Skeletal muscle cell (primary cell): ENCODE measurements at regions not wholly inside any gene's neighbourhood (a gene's known extent, or its start where the extent isn't known, plus 50 kb on each side); places are given as distances from the start of the nearest gene placed in this dataset.

Experiments used
- DNase-seq: peaks from one replicate; pipeline ENCODE4 v3.0.0-alpha.2; 2010; ENCODE audit warnings: low read depth
- H3K4me3 ChIP-seq: 2 replicates; pipeline ENCODE4 v1.5.1; 2011; ENCODE audit warnings: low read depth, mild to moderate bottlenecking, control low read depth, low read length, moderate library complexity

GRCh38 chr19:46944123-46944748 lies 75.4 kb upstream of the NPAS1 start:
- peak overlapping the region; percentile 25 for H3K4me3 ChIP-seq
- no peak for DNase-seq

- H3K4me3 ChIP-seq: peak overlapping the region; percentile 25
- DNase-seq: no peak
Measured at GRCh38 chr19:46944918-46945628, 74.6 kb upstream of the NPAS1 start.

GRCh38 chr19:46945694-46946489 lies 73.7 kb upstream of the NPAS1 start:
- no peak for DNase-seq
- no peak overlapping the region for H3K4me3 ChIP-seq

GRCh38 chr19:46946611-46947238 lies 72.9 kb upstream of the NPAS1 start:
- DNase-seq: no peak
- no peak overlapping the region for H3K4me3 ChIP-seq

- DNase-seq: no peak
- H3K4me3 ChIP-seq: no peak overlapping the region
Measured at GRCh38 chr19:46947866-46948265, 71.8 kb upstream of the NPAS1 start.

GRCh38 chr19:46950526-46951170 lies 69.0 kb upstream of the NPAS1 start:
- no peak for DNase-seq
- H3K4me3 ChIP-seq: no peak overlapping the region

- peak; percentile 60 for DNase-seq
- H3K4me3 ChIP-seq: no peak overlapping the region
Measured at GRCh38 chr19:46951171-46951986, 68.3 kb upstream of the NPAS1 start.

GRCh38 chr19:46952874-46953273 lies 66.8 kb upstream of the NPAS1 start:
- H3K4me3 ChIP-seq: no peak overlapping the region

GRCh38 chr19:46953955-46954501 lies 65.6 kb upstream of the NPAS1 start:
- no peak overlapping the region for H3K4me3 ChIP-seq
- no peak for DNase-seq

More at GRCh38 chr19:46952874-46953273, 66.8 kb upstream of the NPAS1 start:
- no peak for DNase-seq

- DNase-seq: no peak
- no peak overlapping the region for H3K4me3 ChIP-seq
Measured at GRCh38 chr19:46954502-46954992, 65.1 kb upstream of the NPAS1 start.

GRCh38 chr19:46954993-46955812 lies 64.4 kb upstream of the NPAS1 start:
- H3K4me3 ChIP-seq: no peak overlapping the region

GRCh38 chr19:46955813-46956371 lies 63.7 kb upstream of the NPAS1 start:
- no peak overlapping the region for H3K4me3 ChIP-seq
- DNase-seq: no peak

More at GRCh38 chr19:46954993-46955812, 64.4 kb upstream of the NPAS1 start:
- DNase-seq: no peak

- no peak overlapping the region for H3K4me3 ChIP-seq
- peak; percentile 65 for DNase-seq
Measured at GRCh38 chr19:46958532-46958931, 61.1 kb upstream of the NPAS1 start.

GRCh38 chr19:46959894-46960556 lies 59.6 kb upstream of the NPAS1 start:
- DNase-seq: no peak
- H3K4me3 ChIP-seq: no peak overlapping the region

- no peak overlapping the region for H3K4me3 ChIP-seq
Measured at GRCh38 chr19:46962030-46962570, 57.5 kb upstream of the NPAS1 start.

GRCh38 chr19:46963093-46963734 lies 56.4 kb upstream of the NPAS1 start:
- peak; percentile 96 for DNase-seq
- H3K4me3 ChIP-seq: no peak overlapping the region

More at GRCh38 chr19:46962030-46962570, 57.5 kb upstream of the NPAS1 start:
- no peak for DNase-seq
